Suprapubic skin (tissue), 4 donors: ENCODE measurements at regions not wholly inside any gene's neighbourhood (a gene's known extent, or its start where the extent isn't known, plus 50 kb on each side); places are given as distances from the start of the nearest gene placed in this dataset.

Source experiments
- DNase-seq, 2 donors: peaks; one replicate each; pipeline ENCODE4 v3.0.0-alpha.2; 2019; ENCODE audit warnings: low spot score in 2 of 2
- H3K27ac ChIP-seq: fragments of 200-600 bp; sonication (generic); one replicate; pipeline ENCODE4 v1.5.1; 2019
- H3K27me3 ChIP-seq: fragments of 200-600 bp; sonication (generic); one replicate; pipeline ENCODE4 v1.5.1; 2019
- H3K36me3 ChIP-seq: fragments of 200-600 bp; sonication (generic); one replicate; pipeline ENCODE4 v1.5.1; 2019
- H3K4me1 ChIP-seq: fragments of 200-600 bp; sonication (generic); one replicate; pipeline ENCODE4 v1.5.1; 2019
- H3K4me3 ChIP-seq: fragments of 200-600 bp; sonication (generic); one replicate; pipeline ENCODE4 v1.5.1; 2019; ENCODE audit warnings: mild to moderate bottlenecking
- H3K9me3 ChIP-seq: fragments of 200-600 bp; sonication (generic); one replicate; pipeline ENCODE4 v1.5.1; 2019
- EP300 ChIP-seq: sonication (generic); formaldehyde crosslinking; IDR thresholded peaks from one replicate; pipeline ENCODE4 v1.6.1; 2017; ENCODE audit warnings: antibody characterized with exemption
- POLR2A ChIP-seq, 2 donors: fragments of 450-650 bp; IDR thresholded peaks; one replicate each; pipeline ENCODE4 v1.6.1; 2017; ENCODE audit warnings: antibody characterized with exemption in 2 of 2, mild to moderate bottlenecking in 2 of 2, moderate library complexity in 2 of 2
- POLR2AphosphoS5 ChIP-seq, 3 donors: sonication (generic); formaldehyde crosslinking; IDR thresholded peaks; one replicate each; pipeline ENCODE4 v1.6.1; 2017; ENCODE audit warnings: antibody characterized with exemption in 3 of 3
- WGBS: methylation state at CpG from one replicate; pipeline ENCODE4 v1.1.5; 2018; 5-methylcytosine and 5-hydroxymethylcytosine counted together
- TF ChIP-seq, protein P1 (sequence below), 2 donors: fragments of 200-600 bp in 1 of 2; fragments of 450-650 bp in 1 of 2; sonication (generic) in 1 of 2; IDR thresholded peaks; one replicate each; pipeline ENCODE4 v1.5.1; 2016 to 2019; ENCODE audit warnings: antibody characterized with exemption in 2 of 2, mild to moderate bottlenecking in 1 of 2, moderate library complexity in 1 of 2

DNA sequence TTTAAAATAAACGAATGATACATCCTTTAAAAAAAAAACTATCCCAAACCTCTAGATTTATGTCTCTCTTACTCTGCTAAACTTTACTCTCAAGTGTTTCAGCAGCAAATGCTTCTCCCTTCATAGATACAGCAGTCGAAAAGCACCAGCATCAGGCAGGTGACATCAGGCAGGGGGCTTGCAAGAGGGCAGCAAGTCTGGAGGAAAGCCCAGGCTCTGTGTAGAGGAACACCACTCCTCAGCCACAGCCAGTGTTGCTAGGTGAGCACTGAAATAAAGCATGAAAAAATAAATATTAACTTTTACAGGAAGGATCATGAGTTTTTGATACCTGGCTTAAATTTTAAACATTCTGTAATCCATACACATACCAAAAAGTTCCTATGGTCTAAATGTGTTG lies 419.4 kb downstream of the GALC start:
- Histone ChIP-seq H3K36me3 (no peaks in the 10 kb centered on the region), H3K4me3 (no peak overlapping the region), H3K27ac (no peak overlapping the region), H3K4me1 (no peaks in the 10 kb centered on the region), H3K27me3 (no peaks in the 10 kb centered on the region), H3K9me3 (no peaks in the 10 kb centered on the region)
- 72% methylated on average over 2 of the region's 2 CpGs for WGBS
- DNase-seq, result no peak
- TF ChIP-seq POLR2AphosphoS5 (IDR thresholded peaks at IDR 0.05) (no peak), EP300 (no peak), POLR2A (IDR thresholded peaks at IDR 0.05) (no peak)
- TF ChIP-seq, protein P1, sequence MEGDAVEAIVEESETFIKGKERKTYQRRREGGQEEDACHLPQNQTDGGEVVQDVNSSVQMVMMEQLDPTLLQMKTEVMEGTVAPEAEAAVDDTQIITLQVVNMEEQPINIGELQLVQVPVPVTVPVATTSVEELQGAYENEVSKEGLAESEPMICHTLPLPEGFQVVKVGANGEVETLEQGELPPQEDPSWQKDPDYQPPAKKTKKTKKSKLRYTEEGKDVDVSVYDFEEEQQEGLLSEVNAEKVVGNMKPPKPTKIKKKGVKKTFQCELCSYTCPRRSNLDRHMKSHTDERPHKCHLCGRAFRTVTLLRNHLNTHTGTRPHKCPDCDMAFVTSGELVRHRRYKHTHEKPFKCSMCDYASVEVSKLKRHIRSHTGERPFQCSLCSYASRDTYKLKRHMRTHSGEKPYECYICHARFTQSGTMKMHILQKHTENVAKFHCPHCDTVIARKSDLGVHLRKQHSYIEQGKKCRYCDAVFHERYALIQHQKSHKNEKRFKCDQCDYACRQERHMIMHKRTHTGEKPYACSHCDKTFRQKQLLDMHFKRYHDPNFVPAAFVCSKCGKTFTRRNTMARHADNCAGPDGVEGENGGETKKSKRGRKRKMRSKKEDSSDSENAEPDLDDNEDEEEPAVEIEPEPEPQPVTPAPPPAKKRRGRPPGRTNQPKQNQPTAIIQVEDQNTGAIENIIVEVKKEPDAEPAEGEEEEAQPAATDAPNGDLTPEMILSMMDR (IDR thresholded peaks at IDR 0.05), result no peak

GRCh38 chr14:87567618-87568295 lies 425.2 kb downstream of the GALC start:
- Histone ChIP-seq H3K27ac (no peak overlapping the region), H3K9me3 (no peaks in the 10 kb centered on the region), H3K4me3 (no peak overlapping the region), H3K27me3 (no peaks in the 10 kb centered on the region), H3K36me3 (no peaks in the 10 kb centered on the region), H3K4me1 (no peaks in the 10 kb centered on the region)
- 35% methylated on average over 4 of the region's 4 CpGs for WGBS
- no peak for DNase-seq
- TF ChIP-seq, protein P1 (IDR thresholded peaks at IDR 0.05), result no peak
- TF ChIP-seq EP300 (no peak), POLR2AphosphoS5 (IDR thresholded peaks at IDR 0.05) (no peak), POLR2A (IDR thresholded peaks at IDR 0.05) (no peak)

DNA sequence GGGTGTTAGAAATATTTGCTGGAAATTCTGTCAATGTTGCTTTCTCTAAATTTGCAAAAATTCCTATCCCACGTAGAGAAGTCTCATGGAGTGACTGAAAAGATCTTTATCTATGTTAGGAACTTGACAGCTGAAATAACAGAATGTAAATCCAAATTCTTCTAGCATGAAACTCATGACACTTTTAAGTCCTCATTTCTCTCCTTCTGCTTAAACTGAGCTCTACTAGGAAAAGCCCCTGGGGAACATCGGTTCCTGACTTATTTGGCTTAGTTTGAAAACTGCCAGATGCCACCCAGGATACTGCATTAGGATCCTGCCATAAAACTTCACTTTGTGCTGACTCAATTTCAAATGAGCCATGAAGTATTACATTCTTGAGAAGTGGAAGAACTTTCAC lies 426.0 kb downstream of the GALC start:
- H3K4me3 ChIP-seq, result no peak overlapping the region
- 6% methylated on average over 2 of the region's 2 CpGs for WGBS
- no peaks in the 10 kb centered on the region for H3K36me3 ChIP-seq
- H3K4me1 ChIP-seq, result no peaks in the 10 kb centered on the region
- no peak overlapping the region for H3K27ac ChIP-seq
- H3K27me3 ChIP-seq, result no peaks in the 10 kb centered on the region
- no peaks in the 10 kb centered on the region for H3K9me3 ChIP-seq
- no peak for DNase-seq
- no peak for TF ChIP-seq POLR2AphosphoS5 (IDR thresholded peaks at IDR 0.05)
- TF ChIP-seq, protein P1 (IDR thresholded peaks at IDR 0.05), result no peak
- no peak for TF ChIP-seq EP300
- no peak for TF ChIP-seq POLR2A (IDR thresholded peaks at IDR 0.05)

- no peak for DNase-seq
- TF ChIP-seq POLR2AphosphoS5 (IDR thresholded peaks at IDR 0.05) (no peak), EP300 (no peak), POLR2A (IDR thresholded peaks at IDR 0.05) (no peak)
- TF ChIP-seq, protein P1 (IDR thresholded peaks at IDR 0.05), result no peak
- Histone ChIP-seq H3K4me3 (no peak overlapping the region), H3K4me1 (no peaks in the 10 kb centered on the region), H3K9me3 (peaks cover 11% of the 10 kb centered on the region), H3K36me3 (no peaks in the 10 kb centered on the region), H3K27me3 (no peaks in the 10 kb centered on the region), H3K27ac (no peak overlapping the region)
- WGBS, result 83% methylated on average over 5 of the region's 5 CpGs
Observed at GRCh38 chr14:87547536-87547935, 445.4 kb downstream of the GALC start.

DNA sequence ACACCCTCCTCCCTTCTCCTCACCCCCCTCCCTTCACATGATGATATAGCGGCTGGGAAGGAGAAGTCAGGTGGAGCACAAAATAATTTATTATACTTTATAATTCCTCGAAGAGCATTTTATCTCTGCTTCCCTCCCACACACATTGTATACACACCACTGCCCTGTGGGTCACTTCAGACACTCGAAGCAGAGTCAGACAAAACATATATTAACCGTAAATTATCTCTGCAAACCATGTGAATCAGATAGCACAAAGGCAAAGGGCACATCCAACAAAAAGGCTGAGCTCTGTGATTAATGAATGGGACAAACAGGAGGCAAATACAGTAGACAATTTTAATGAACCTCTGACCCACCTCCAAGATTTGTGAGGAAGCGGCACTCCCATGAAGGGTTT lies 450.7 kb downstream of the GALC start:
- Histone ChIP-seq H3K4me3 (no peak overlapping the region), H3K4me1 (no peaks in the 10 kb centered on the region), H3K36me3 (no peaks in the 10 kb centered on the region), H3K27me3 (no peaks in the 10 kb centered on the region), H3K9me3 (no peaks in the 10 kb centered on the region), H3K27ac (no peak overlapping the region)
- no peak for DNase-seq
- 56% methylated on average over 5 of the region's 5 CpGs for WGBS
- TF ChIP-seq, protein P1 (IDR thresholded peaks at IDR 0.05), result no peak
- TF ChIP-seq POLR2A (IDR thresholded peaks at IDR 0.05), result no peak
- no peak for TF ChIP-seq EP300
- no peak for TF ChIP-seq POLR2AphosphoS5 (IDR thresholded peaks at IDR 0.05)
